Astrocyte of the cerebellum (primary cell): ENCODE measurements at regions not wholly inside any gene's neighbourhood (a gene's known extent, or its start where the extent isn't known, plus 50 kb on each side); places are given as distances from the start of the nearest gene placed in this dataset.
"Not testable (repeated sequence)": the region's sequence is repeated elsewhere in the genome, so short reads cannot be mapped to it uniquely, and the experiment has no call there.

Source experiments
- DNase-seq: peaks from one replicate; pipeline ENCODE4 v3.0.0-alpha.2; 2011; ENCODE audit warnings: low read depth
- H3K4me3 ChIP-seq: 2 replicates; pipeline ENCODE4 v1.5.1; 2011; ENCODE audit warnings: mild to moderate bottlenecking, low read depth, low read length, moderate library complexity
- CTCF ChIP-seq: IDR thresholded peaks from 2 replicates; pipeline ENCODE4 v1.5.1; 2012; ENCODE audit warnings: low read length, low read depth, moderate library complexity, mild to moderate bottlenecking; ENCODE audit errors: missing control alignments
- in situ Hi-C: cut with HindIII; loops from 2 replicates; pipeline ENCODE4 v1.10.0; 2017; ENCODE audit warnings: low sequenced_read_pairs

GRCh38 chr2:195532628-195533271 is 124.3 kb upstream of the SLC39A10 start:
- H3K4me3 ChIP-seq = peak overlapping the region; percentile 3
- TF ChIP-seq CTCF = no peak
- no peak for DNase-seq
- in situ Hi-C loops = no loop called here

GRCh38 chr2:195532255-195532627 is 124.8 kb upstream of the SLC39A10 start:
- in situ Hi-C loops = no loop called here
- no peak for TF ChIP-seq CTCF
- H3K4me3 ChIP-seq = no peak overlapping the region
- DNase-seq = no peak

GRCh38 chr2:195531754-195532153 is 125.3 kb upstream of the SLC39A10 start:
- peak; percentile 32 for TF ChIP-seq CTCF
- no peak overlapping the region for H3K4me3 ChIP-seq
- in situ Hi-C loops = no loop called here
- peak; percentile 87 for DNase-seq

GRCh38 chr2:195523242-195523641 is 133.8 kb upstream of the SLC39A10 start:
- DNase-seq, H3K4me3 ChIP-seq, in situ Hi-C loops: not testable (repeated sequence)

- TF ChIP-seq CTCF = no peak
- H3K4me3 ChIP-seq = no peak overlapping the region
- in situ Hi-C loops = no loop called here
- no peak for DNase-seq
These were observed 135.4 kb upstream of the SLC39A10 start for GRCh38 chr2:195521589-195521988.

- in situ Hi-C loops = no loop called here
These were observed 136.3 kb upstream of the SLC39A10 start for GRCh38 chr2:195520671-195521155.

More at GRCh38 chr2:195520671-195521155, 136.3 kb upstream of the SLC39A10 start:
- DNase-seq = peak; percentile 91
- H3K4me3 ChIP-seq = no peak overlapping the region
- peak; percentile 16 for TF ChIP-seq CTCF
